SK-N-SH treated with all-trans-retinoic acid at 6 μM for 48 hours (cell line): ENCODE measurements at regions not wholly inside any gene's neighbourhood (a gene's known extent, or its start where the extent isn't known, plus 50 kb on each side); places are given as distances from the start of the nearest gene placed in this dataset.

ENCODE experiments used
- ZFP30 ChIP-seq: fragments of 450-650 bp; formaldehyde crosslinking; IDR thresholded peaks from 2 replicates; pipeline ENCODE4 v1.5.0; 2022; ENCODE audit warnings: mild to moderate bottlenecking, moderate library complexity
- TF ChIP-seq, protein P1 (sequence below): fragments of 250-450 bp; sonication (Bioruptor Pico); IDR thresholded peaks from 2 replicates; pipeline ENCODE4 v1.8.0; 2020; ENCODE audit warnings: mild to moderate bottlenecking, moderate library complexity, borderline replicate concordance
- TF ChIP-seq, protein P2 (sequence below): fragments of 250-450 bp; sonication (Bioruptor Pico); IDR thresholded peaks from 2 replicates; pipeline ENCODE4 v1.5.1; 2020; ENCODE audit warnings: low read depth, mild to moderate bottlenecking, moderate library complexity

DNA sequence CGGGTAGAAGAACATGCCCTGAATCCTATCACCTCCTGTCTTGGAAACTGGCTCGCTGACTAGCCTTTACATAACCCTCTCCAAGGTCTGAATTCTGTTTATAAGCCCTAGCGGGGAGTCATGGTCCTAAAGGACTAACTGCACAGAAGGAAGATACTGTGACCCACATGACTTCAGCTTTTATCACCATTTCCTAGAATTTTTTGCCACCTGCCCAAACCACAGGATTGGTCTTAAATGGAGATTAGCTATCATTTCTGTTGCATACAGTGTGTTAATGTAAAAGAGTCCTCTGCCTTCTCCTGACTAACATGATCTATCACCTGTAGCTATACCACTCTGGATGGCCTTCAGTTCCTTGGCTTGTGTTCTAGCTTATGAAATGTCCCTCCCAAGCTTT lies 319.2 kb downstream of the DUSP6 start:
- TF ChIP-seq, protein P1, sequence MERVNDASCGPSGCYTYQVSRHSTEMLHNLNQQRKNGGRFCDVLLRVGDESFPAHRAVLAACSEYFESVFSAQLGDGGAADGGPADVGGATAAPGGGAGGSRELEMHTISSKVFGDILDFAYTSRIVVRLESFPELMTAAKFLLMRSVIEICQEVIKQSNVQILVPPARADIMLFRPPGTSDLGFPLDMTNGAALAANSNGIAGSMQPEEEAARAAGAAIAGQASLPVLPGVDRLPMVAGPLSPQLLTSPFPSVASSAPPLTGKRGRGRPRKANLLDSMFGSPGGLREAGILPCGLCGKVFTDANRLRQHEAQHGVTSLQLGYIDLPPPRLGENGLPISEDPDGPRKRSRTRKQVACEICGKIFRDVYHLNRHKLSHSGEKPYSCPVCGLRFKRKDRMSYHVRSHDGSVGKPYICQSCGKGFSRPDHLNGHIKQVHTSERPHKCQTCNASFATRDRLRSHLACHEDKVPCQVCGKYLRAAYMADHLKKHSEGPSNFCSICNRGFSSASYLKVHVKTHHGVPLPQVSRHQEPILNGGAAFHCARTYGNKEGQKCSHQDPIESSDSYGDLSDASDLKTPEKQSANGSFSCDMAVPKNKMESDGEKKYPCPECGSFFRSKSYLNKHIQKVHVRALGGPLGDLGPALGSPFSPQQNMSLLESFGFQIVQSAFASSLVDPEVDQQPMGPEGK, result no peak
- TF ChIP-seq ZFP30 (CRISPR knock-in tag), result no peak
- TF ChIP-seq, protein P2, sequence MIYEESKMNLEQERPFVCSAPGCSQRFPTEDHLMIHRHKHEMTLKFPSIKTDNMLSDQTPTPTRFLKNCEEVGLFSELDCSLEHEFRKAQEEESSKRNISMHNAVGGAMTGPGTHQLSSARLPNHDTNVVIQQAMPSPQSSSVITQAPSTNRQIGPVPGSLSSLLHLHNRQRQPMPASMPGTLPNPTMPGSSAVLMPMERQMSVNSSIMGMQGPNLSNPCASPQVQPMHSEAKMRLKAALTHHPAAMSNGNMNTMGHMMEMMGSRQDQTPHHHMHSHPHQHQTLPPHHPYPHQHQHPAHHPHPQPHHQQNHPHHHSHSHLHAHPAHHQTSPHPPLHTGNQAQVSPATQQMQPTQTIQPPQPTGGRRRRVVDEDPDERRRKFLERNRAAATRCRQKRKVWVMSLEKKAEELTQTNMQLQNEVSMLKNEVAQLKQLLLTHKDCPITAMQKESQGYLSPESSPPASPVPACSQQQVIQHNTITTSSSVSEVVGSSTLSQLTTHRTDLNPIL (CRISPR knock-in tag), result no peak
